SHP77 treated with DMSO at 0.1 percent for 48 hours (cell line): ENCODE measurements at regions not wholly inside any gene's neighbourhood (a gene's known extent, or its start where the extent isn't known, plus 50 kb on each side); places are given as distances from the start of the nearest gene placed in this dataset.
A peak's percentile ranks its signal among the peaks of the same experiment; 100 is the strongest.
"Not testable (repeated sequence)": the region's sequence is repeated elsewhere in the genome, so short reads cannot be mapped to it uniquely, and the experiment has no call there.

ENCODE experiments used
- DNase-seq: peaks from one replicate; lab custom pipeline; 2025; lab: John Stamatoyannopoulos, UW

DNA sequence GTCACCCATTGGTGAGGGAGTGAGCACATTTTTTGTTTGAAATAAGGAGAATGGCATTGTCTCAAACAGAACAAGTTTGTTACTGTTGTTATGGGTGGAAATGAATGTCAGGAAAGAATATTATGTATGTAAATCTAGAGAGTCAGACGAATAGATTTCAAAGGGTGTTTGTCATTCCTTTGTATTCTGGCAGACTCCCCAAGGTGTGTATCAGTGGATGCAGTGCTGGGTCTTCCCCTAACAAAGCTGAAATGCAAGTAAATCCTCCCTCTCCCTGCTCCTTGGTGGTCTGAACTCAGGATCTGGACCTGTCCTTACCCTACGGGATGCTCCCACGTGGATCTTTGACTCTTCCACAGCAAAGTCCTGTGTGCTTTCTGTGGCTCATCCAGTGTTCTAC, 139.5 kb upstream of the ZNF516 start:
- DNase-seq: no peak

DNA sequence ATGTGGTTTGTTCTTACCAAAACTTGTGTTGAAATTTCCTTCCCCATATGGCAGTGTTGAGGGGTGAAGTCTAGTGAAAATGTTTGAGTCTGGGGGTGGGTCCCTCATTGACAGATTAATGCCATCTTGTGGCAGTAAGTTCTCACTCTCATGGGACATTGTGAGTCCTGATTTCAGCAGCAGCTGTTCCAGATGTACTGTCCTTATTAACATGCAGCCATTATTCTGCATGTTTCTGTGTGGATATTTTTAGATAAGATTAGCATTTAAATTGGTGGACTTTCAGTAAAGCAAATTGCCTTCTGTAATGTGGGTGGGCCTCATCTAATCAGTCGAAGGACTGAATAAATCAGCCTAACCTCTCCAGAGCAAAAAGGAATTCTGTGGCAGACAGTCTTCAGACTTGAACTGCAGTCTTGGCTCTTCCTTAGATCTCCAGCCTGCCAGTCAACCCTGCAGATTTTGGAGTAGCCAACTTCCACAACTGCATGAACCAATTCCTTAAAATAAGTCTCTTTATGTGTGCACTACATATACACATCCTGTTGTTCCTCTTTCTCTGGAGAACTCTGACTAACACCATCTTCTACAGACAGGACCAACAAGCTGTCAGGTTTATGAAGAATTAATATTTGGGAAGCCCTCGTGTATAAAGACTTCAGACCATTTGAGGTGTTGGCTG, 138.7 kb upstream of the ZNF516 start:
- no peak for DNase-seq

DNA sequence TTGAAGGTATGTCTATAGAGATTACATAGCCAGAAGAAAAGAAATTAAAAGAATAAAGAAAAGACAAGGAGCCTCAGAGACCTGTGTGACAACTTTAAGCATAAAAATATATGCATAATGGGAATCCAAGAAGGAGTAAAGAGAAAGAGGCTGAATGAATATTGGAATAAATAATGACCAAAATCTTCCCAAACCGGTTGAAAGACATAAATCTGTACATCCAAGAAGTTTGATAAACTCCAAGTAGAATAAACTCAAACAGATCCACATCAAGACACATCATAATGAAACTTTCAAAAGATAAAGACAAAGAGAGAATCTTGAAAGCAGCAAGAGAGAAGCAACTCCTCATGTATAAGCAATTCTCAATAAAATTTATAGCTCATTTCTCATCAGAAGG, 132.4 kb upstream of the ZNF516 start:
- no peak for DNase-seq

DNA sequence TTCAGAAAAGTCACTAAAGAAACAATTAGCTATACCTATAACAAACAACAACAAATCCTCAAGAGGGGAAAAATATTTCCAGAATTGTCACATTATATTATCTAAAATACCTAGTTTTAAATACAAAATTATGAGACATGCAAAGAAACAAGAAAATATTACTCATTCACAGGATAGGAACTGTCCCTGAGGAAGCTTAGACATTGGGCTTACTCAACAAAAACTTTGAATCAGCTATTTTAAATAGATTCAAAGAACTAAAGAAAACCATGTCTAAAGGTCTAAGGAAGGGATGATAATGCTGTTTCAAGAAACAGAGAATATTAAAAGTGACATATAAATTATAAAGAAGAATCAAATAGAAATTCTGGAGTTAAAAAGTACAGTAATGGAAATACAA, 131.9 kb upstream of the ZNF516 start:
- no peak for DNase-seq

DNA sequence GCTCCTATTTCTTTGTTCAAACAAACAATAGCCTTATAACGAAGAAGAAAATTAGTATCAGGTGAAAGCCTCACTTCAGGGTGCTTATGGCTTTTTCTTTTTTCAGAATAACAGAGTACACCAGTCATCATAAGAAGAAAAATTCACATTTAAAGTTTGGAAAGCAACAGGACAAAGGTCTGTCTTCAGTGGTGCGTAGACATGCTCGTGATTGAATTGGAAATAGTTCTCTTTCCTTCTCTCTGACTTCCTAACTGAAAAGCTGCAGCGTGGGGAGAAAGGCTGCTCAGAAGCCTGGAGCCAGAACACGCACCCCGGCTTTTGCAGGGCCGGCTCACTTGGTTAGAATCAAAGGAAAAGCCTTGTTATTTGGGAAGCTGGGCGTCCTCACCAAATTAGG, 127.6 kb upstream of the ZNF516 start:
- DNase-seq: no peak

DNA sequence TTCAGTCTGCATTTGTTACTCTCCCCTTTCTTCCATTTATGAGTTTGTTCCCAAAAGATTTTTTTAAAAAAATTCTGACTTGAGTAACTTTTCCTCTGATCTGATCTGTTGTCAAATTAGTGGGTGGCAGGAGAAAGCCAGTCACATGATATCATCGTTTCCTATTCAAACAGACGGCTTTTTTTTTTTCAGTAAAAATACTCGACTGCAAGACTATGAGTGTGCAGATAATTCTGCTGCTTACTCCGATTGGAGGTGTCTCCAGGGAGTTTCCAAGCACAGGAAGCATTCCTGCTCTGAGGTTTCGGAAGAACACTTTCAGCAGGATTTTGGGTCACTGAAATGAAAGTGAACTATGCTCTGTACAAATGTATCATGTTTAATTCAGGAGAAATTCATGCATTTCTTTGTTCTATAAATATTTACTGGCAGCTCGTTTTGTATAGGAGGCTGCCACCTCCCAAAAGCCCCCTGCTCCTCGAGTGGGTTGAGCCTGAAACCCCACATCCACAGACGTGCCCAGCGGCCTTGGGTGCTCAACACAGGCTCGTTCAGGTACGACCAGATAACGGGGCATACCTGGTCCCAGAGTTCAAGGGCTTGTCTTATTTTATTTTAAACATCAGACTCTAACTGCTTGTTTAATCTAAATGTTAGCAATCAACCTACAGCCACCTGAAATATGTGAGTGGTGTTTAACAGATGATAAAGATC, 126.9 kb upstream of the ZNF516 start:
- no peak for DNase-seq

DNA sequence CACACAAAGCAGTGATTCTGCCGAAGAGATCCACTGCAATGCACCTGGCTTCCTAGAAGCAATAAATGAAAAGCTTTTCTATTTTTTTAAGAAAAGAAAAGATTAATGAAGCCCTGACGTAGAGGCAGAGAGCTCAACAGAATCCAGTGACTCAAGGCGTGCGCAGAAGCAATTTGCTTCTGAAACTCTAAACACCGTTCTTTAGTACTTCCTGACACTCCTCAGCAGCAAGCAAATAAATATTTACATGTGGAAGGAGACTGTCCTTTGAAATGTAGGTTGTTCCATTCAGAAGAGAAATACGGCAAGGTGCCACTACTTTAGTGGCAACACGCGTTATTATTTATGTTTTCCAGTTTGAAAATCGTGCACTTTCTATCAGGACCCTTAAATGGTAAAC, 126.2 kb upstream of the ZNF516 start:
- no peak for DNase-seq

DNA sequence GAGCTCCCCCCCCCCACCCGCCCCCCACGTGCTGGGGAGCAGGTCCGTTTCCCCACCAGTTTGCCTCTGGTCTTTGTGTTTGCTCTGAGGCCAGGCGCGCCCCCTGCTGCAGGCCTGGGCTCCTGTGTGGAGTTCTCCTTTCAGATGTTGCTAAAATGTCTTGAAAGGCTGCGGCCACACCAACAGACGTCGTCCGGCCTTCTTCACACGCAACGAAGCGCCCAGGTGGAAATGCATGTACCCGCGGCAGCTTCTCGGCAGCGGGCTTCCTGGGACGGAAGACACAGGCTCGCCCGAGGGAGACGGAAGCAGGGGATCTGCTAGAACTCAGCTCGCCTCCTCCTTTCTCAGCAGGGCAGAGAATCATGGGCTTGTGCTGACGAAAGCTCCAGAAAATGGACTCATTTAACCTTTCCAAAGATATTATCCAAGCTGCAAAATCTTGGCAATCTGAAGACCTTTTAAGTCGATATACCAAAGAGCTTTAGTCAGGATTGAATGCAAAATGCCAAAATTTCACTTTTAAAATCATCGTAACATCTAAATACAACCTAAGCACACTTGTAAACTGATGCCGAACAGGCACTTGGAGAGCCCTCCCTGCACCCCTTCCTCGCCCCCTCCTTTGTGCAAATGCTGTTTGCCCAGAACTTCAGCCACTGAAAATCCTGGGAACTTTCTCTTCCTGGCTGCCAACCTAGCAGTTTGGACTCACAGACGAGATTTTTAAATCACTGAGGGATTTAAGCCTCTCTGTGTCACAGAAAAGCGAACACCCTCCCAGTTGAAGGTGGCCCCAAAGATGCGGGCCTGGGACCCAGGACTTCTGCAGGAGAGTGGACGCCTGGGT, 125.5 kb upstream of the ZNF516 start:
- DNase-seq: peak; percentile 39

DNA sequence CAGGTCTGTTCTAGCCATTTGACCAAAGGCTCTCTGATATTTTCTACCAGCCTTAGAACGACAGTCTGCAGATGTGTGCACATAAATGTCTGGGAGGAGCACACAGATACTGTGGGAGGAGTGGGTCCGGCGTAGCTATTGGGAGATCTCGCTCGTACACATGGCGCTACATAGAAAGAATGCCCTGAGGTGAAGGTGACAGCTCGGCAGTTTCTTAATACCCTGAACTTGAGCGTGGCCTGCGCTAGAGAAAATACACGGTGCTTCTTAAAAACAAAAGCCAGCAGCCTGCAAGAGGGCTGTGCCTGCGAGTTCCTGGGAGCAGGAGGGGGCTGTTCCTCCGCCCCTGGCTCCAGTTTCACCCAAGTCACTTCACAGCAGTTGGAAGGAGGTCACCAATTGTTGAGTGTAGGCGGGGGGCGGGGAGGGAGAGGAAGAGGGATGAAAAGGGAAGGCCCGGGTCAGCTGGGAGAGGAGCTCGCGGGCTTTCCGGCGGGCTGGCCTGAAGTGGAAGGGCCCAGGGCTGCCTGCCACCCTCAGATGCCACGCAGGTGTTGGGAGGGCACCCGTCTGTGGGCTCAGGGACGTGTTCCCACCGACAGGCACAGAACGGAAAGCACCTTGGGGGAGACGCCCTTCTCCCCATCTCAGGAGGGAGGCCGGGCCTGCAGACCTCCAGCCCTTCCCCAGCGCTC, 124.7 kb upstream of the ZNF516 start:
- DNase-seq: no peak

DNA sequence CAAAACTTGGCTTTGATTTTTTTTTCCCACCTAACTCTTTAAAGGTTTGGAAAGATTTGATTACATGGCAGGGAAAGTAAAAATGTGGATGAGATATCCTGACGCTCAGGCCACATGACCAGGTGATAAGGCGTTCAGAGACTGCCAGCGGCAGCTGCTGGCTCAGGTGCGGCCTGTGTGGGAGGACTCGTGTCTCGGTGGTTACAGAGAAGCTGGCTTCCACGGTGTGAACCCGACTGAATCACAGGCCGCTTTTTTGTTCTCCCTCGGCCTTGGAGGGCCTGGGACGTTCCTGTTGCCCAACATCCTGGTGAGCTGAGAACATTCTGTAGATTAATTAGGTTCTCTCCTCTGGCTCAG, 124.2 kb upstream of the ZNF516 start:
- no peak for DNase-seq

DNA sequence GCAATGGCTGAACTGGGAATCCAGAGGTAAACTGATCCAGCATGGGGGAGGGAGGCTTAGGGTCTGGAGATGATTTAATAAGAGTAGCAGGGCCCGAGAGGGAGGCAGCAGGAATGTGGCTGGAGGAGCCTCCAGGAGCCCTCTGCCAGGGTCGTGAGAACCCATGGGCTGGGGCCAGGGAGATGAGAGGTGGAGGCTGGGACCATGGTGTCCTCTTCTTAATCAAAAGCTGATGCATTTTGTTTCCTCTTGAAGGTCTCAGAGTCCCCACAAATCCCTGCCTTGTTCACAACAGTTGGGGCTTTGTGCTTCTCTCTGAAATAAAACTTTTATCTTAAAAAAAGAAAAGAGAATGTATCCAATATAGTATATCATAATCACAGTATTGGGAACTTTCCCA, 123.7 kb upstream of the ZNF516 start:
- no peak for DNase-seq

DNA sequence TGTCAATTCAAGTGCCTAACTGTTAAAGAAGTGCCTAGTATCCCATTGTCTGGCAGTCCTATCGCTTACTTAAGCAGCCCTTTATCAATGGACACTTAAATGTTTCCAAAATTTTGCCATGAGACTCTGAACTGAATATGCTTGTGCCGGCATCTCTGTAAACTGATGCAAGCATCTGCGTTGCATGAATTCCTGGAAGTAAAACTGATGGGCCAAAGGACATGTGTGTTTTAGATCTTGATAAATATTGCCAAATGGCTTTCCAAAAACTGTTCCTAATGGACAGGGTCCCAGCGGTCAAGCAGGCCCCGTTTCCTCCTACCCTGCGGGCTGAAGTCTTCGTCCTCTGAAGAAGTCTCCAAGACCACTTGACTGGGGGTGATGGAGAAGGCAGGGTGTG, 121.3 kb upstream of the ZNF516 start:
- no peak for DNase-seq

DNA sequence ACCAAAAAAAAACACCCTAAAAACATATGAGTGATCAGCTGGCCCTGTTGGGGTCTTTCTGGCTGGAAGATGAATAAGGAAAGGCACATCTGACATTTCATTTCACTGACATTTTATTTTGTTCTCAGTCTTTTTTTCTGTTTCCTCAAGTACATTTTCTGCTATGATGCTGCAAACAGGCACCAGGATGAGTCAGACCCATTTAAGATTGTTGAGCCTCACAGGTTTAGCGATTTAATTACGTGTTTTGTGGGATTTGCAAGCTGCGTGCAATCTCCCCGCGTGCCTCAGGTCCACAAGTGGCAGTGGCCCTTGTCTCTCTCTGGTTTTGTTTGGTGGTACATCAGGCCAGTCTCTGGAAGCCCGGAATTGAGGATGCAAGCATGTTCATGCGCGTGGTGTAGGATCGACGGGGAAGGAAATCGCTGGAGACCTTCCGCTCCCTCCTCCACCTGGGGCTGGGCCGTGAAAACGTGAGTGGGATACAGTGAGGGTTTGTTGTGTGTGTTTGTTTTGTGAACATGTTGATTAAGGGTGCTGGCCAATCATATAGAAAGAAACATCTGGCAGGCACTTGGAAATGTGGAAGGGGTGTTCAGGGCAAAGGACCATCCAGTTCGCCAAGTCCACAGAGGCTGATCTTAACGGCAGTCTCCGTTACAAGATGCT, 120.2 kb upstream of the ZNF516 start:
- DNase-seq: no peak

DNA sequence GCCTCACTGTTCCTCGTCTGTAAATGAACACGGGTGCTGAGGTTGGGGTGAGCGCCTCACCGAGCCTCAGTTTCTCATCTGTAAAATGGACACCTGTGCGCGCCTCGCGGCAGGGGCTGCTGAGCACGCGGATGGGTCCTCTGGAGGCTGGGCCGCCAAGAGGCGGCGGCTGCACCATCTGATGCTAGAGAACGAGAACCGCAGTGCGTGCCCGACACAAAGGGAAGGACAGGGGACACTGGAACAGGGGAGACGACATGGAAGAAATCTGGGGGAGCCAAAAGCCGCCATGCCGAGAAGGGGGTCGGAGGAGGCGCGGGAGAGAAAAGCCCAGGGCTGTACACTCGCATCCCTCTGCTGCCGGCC, 118.7 kb upstream of the ZNF516 start:
- no peak for DNase-seq

DNA sequence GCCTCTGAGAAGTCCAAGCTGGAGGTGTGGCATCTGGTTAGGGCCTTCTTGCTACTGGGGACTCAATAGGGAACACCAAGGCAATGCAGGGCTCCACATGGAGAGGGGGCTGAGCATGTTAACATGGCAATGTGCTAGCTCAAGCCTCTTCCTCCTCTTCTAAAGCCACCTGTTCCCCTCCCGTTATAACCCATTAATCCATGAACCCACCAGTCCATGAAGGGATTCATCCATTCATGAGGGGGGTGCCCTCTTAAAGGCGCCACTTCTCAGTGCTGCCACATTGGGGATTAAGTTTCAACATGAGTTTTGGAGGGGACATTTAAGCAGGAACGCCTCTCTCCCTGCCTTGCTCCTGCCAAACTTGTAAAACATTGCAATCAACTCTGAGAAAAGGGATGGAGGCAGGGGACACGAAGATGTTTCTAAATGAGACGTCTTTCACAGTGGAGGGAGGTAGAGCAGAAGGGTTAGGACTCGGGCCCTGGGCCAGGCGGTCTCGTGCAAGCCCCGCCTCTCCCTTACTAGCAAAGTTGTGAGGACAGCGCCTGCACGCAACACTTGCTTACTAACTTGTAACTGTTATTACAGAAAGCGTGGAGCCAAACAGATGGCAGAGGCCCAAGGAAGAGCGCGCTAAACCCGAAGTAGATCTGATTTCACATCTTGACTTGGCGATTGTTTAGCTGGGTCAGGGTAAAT, 118.2 kb upstream of the ZNF516 start:
- DNase-seq: no peak

DNA sequence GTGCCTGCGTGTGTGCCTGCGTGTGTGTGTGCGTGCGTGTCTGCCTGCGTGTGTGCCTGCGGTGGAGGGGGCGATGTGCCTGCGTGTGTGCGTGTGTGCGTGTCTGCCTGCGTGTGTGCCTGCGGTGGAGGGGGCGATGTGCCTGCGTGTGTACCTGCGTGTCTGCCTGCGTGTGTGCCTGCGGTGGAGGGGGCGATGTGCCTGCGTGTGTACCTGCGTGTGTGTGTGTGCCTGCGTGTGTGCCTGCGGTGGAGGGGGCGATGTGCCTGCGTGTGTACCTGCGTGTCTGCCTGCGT, 116.7 kb upstream of the ZNF516 start:
- not testable (repeated sequence) for DNase-seq

DNA sequence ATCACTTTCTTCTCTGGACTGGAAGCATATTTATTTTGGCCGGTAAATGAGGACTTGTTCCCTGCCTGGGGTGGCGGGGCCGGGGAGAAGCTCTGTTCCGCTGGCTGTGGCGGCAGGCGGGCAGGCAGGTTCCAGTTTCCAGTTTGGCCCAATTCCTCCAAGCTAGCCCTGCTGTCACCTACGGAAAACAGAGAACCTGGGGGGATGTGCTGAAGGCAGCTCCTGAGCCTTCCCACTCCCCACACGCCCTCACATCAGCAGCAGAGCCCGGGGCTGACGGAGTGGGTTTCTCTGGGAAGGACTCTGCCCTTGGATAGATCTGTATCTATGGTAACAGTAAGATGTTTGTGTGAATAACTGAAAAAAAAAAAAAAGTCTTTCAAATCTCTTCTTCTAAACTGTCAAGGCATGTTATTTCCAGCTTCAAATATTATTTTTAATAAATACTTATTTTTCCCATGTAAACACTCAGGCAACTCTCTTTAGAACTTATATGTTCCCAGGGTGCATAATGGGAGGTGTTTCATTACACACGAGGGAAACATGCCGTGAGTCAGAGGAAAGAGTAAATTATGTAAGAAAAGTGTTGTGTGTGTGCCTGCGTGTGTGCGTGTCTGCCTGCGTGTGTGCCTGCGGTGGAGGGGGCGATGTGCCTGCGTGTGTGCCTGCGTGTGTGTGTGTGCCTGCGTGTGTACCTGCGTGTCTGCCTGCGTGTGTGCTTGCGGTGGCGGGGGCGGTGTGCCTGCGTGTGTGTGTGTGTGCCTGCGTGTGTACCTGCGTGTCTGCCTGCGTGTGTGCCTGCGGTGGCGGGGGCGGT, 116.1 kb upstream of the ZNF516 start:
- no peak for DNase-seq

DNA sequence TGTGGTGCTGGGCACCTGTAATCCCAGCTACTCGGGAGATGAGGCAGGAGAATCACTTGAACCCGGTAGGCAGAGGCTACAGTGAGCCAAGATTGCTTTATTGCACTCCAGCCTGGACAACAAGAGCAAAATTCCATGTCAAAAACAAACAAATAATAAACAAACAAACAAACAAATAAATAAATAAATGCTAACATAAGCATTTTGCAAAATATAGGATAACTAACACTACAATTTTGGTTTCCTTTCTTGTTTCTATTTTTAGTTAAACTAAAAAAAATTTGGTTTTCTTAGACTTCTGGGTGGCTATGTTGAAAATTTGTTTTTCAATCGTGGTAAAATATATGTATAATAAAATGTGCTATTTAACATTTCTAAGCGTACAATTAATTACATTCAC, 115.0 kb upstream of the ZNF516 start:
- DNase-seq: no peak

DNA sequence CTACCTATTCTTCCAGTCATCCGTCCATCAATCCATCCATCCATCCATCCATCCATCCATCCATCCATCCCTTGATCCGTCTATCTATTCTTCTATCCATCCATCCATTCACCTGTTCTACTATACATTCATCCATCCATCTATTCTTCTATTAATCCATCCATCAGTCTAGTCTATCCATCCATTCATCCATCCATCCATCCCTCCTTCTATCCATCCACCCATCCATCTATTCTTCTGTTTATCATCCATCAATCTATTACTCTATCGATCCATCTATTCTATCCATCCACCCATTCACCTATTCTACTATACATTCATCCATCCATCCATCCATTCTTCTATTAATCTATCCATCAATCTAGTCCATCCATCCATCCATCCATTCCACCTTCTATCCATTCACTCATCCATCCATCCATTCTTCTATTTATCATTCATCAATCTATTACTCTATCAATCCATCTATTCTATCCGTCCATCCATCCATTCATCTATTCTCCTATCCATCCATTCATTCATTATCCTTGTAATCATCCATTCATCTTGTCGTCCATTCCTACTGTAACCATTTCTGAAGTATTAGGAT, 110.4 kb upstream of the ZNF516 start:
- DNase-seq: no peak

DNA sequence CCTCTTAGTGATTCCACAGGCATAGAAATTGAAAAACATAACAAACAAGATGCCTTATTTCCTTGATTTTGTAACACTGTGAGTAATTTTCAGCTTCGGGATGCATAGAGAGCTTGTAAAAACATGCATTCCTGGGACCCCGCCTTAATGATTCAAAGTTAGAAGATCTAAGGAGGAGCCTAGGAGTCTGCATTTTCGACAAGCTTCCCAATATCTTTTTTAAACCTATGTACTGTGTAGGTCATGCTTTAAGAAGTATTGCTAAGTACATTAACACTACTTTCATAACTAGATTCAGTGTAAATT, 109.8 kb upstream of the ZNF516 start:
- DNase-seq: no peak
